PFSK-1 (cell line): ENCODE measurements at regions not wholly inside any gene's neighbourhood (a gene's known extent, or its start where the extent isn't known, plus 50 kb on each side); places are given as distances from the start of the nearest gene placed in this dataset.

Source experiments
- POLR2AphosphoS5 ChIP-seq: IDR thresholded peaks from 2 replicates; pipeline ENCODE4 v1.6.1; 2012; ENCODE audit warnings: low read depth, mild to moderate bottlenecking, control low read depth, low read length, moderate library complexity
- REST ChIP-seq, 2 experiments: IDR thresholded peaks; 2 replicates each; pipeline versions ENCODE4 v1.6.1 to v1.8.0; 2011 to 2012; ENCODE audit warnings: low read depth in 2 of 2, low read length in 2 of 2, control low read depth in 1 of 2, inconsistent platforms in 1 of 2, mild to moderate bottlenecking in 1 of 2, moderate library complexity in 1 of 2; ENCODE audit not compliant: insufficient read depth in 1 of 2
- SIN3A ChIP-seq: IDR thresholded peaks from 2 replicates; pipeline ENCODE4 v1.6.1; 2012; ENCODE audit warnings: mild to moderate bottlenecking, low read length, moderate library complexity, borderline replicate concordance; ENCODE audit not compliant: insufficient read depth
- TAF1 ChIP-seq: IDR thresholded peaks from 2 replicates; pipeline ENCODE4 v1.6.1; 2012; ENCODE audit warnings: low read length, control low read depth, borderline replicate concordance; ENCODE audit not compliant: insufficient read depth

DNA sequence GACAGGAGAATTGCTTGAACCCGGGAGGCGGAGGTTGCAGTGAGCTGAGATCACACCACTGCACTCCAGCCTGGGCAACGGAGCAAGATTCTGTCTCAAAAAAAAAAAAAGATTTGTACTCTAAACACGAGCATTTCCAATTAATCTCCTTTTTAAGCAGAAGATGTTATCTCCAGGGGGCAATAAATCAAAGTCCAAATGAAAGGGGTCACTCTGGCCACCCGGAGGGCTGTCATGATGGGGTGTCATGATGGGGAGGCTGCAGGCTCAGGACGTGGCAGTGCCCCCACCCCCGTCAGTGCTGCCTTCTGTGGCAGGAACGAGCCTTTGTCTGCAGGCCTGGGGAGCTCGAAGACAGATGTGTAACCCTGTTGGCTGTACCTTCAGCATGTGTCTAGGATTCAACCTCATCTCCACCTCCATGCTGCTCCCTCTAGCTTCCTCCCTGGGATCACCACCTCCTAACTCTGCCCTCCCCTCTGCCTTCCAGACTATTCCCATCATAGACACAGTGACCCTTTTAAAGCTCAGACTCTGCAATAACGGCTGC lies 76.9 kb upstream of the YWHAQ start:
- no peak for TF ChIP-seq POLR2AphosphoS5
- TF ChIP-seq REST (IDR thresholded peaks at IDR 0.05; ENCODE audit: insufficient read depth in 1 of 2, low read depth in 2 of 2, low read length in 2 of 2) = no peak
- no peak for TF ChIP-seq TAF1
- TF ChIP-seq SIN3A = no peak
